OCI-LY1 (cell line): ENCODE measurements at regions not wholly inside any gene's neighbourhood (a gene's known extent, or its start where the extent isn't known, plus 50 kb on each side); places are given as distances from the start of the nearest gene placed in this dataset.

Experiments used
- CTCF ChIP-seq: fragments of 200-600 bp; sonication (generic), shearing (Covaris generic); IDR thresholded peaks from 2 replicates; pipeline ENCODE4 v1.5.1; 2017; ENCODE audit warnings: mild to moderate bottlenecking, antibody characterized with exemption, low read length, moderate library complexity, mixed read lengths
- EZH2 ChIP-seq: fragments of 200-600 bp; sonication (generic), shearing (Covaris generic); IDR thresholded peaks from 2 replicates; pipeline ENCODE4 v1.8.0; 2017; ENCODE audit warnings: borderline replicate concordance, mixed run types, mild to moderate bottlenecking, antibody characterized with exemption, low read length, moderate library complexity, mixed read lengths

- TF ChIP-seq CTCF (no peak), EZH2 (no peak)
Measured at GRCh38 chr12:111180426-111181142, 188.3 kb downstream of the PHETA1 start.
